OCI-LY3 (cell line): ENCODE measurements at regions not wholly inside any gene's neighbourhood (a gene's known extent, or its start where the extent isn't known, plus 50 kb on each side); places are given as distances from the start of the nearest gene placed in this dataset.

Experiments
- CTCF ChIP-seq: fragments of 200-600, 300-600 bp; sonication (generic); IDR thresholded peaks from 2 replicates; pipeline ENCODE4 v1.5.1; 2014; ENCODE audit warnings: antibody characterized with exemption, low read length, low read depth
- EZH2phosphoT487 ChIP-seq: fragments of 200-600 bp; shearing (Covaris generic); IDR thresholded peaks from 2 replicates; pipeline ENCODE4 v1.6.1; 2018; ENCODE audit warnings: antibody characterized with exemption, mixed run types, low read depth

GRCh38 chr7:49261928-49262327, 337.6 kb downstream of the CDC14C start:
- TF ChIP-seq CTCF, result no peak
- TF ChIP-seq EZH2phosphoT487, result no peak
